Liver (tissue), 3 donors: ENCODE measurements at regions not wholly inside any gene's neighbourhood (a gene's known extent, or its start where the extent isn't known, plus 50 kb on each side); places are given as distances from the start of the nearest gene placed in this dataset.

Source experiments
- HNF4A ChIP-seq, 2 donors: conservative IDR thresholded peaks; 2 replicates each; pipeline ENCODE4 v1.6.1; 2016; ENCODE audit warnings: antibody characterized with exemption in 2 of 2, mild to moderate bottlenecking in 2 of 2
- MAX ChIP-seq: IDR thresholded peaks from 2 replicates; pipeline ENCODE4 v1.6.1; 2016; ENCODE audit warnings: antibody characterized with exemption
- RAD21 ChIP-seq, 2 donors: IDR thresholded peaks; 2 replicates each; pipeline ENCODE4 v1.6.1; 2016; ENCODE audit warnings: antibody characterized with exemption in 2 of 2, mild to moderate bottlenecking in 2 of 2
- YY1 ChIP-seq: IDR thresholded peaks from 2 replicates; pipeline ENCODE4 v1.6.1; 2016; ENCODE audit warnings: antibody characterized with exemption, mild to moderate bottlenecking
- TF ChIP-seq, protein P1 (sequence below): fragments of 150-350 bp; IDR thresholded peaks from 2 replicates; pipeline ENCODE4 v1.5.1; 2017; ENCODE audit warnings: improper control_type of control experiment, low read depth, low read length; ENCODE audit not compliant: missing input control
- donor health status: healthy.
- donor health status: healthy.

- TF ChIP-seq, protein P1, sequence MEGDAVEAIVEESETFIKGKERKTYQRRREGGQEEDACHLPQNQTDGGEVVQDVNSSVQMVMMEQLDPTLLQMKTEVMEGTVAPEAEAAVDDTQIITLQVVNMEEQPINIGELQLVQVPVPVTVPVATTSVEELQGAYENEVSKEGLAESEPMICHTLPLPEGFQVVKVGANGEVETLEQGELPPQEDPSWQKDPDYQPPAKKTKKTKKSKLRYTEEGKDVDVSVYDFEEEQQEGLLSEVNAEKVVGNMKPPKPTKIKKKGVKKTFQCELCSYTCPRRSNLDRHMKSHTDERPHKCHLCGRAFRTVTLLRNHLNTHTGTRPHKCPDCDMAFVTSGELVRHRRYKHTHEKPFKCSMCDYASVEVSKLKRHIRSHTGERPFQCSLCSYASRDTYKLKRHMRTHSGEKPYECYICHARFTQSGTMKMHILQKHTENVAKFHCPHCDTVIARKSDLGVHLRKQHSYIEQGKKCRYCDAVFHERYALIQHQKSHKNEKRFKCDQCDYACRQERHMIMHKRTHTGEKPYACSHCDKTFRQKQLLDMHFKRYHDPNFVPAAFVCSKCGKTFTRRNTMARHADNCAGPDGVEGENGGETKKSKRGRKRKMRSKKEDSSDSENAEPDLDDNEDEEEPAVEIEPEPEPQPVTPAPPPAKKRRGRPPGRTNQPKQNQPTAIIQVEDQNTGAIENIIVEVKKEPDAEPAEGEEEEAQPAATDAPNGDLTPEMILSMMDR: no peak
- TF ChIP-seq MAX: no peak
- TF ChIP-seq HNF4A (conservative IDR thresholded peaks at IDR 0.05): no peak
- no peak for TF ChIP-seq RAD21 (IDR thresholded peaks at IDR 0.05)
- no peak for TF ChIP-seq YY1
Observed at GRCh38 chr9:12363439-12363838, 329.7 kb upstream of the TYRP1 start.
